Spleen (tissue), 11 donors: ENCODE measurements at regions not wholly inside any gene's neighbourhood (a gene's known extent, or its start where the extent isn't known, plus 50 kb on each side); places are given as distances from the start of the nearest gene placed in this dataset.

Experiments
- DNase-seq: peaks from one replicate; pipeline ENCODE4 v3.0.0-alpha.2; 2020
- H3K27ac ChIP-seq, 8 donors: fragments of 200-600 bp; sonication (generic) in 7 of 8; 1 replicate in 4 of 8; 2 replicates in 4 of 8; pipeline versions ENCODE4 v1.5.0 to v1.8.0; 2016 to 2021; ENCODE audit warnings: inconsistent platforms in 4 of 8, mild to moderate bottlenecking in 4 of 8, moderate library complexity in 1 of 8
- H3K27me3 ChIP-seq, 7 donors: fragments of 200-600 bp; sonication (generic) in 6 of 7; replicated peaks in 1 of 7; 1 replicate in 4 of 7; 2 replicates in 3 of 7; pipeline versions ENCODE4 v1.5.0 to v1.8.0; 2016 to 2021; ENCODE audit warnings: inconsistent platforms in 3 of 7, mild to moderate bottlenecking in 1 of 7
- H3K36me3 ChIP-seq, 6 donors: fragments of 200-600 bp; sonication (generic) in 5 of 6; 1 replicate in 4 of 6; 2 replicates in 2 of 6; pipeline versions ENCODE4 v1.5.0 to v1.8.0; 2016 to 2021; ENCODE audit warnings: inconsistent platforms in 2 of 6
- H3K4me1 ChIP-seq, 6 donors: fragments of 200-600 bp; sonication (generic) in 5 of 6; 1 replicate in 3 of 6; 2 replicates in 3 of 6; pipeline versions ENCODE4 v1.5.0 to v1.8.0; 2016 to 2021; ENCODE audit warnings: inconsistent platforms in 3 of 6
- H3K4me3 ChIP-seq, 8 donors: fragments of 200-600 bp; sonication (generic) in 7 of 8; 1 replicate in 4 of 8; 2 replicates in 4 of 8; pipeline versions ENCODE4 v1.5.0 to v1.8.0; 2016 to 2021; ENCODE audit warnings: inconsistent platforms in 4 of 8, mild to moderate bottlenecking in 4 of 8, moderate library complexity in 2 of 8
- H3K9me3 ChIP-seq, 8 donors: fragments of 200-600 bp; sonication (generic) in 7 of 8; 1 replicate in 4 of 8; 2 replicates in 4 of 8; pipeline versions ENCODE4 v1.5.0 to v1.8.0; 2016 to 2021; ENCODE audit warnings: inconsistent platforms in 4 of 8
- CTCF ChIP-seq, 11 experiments: fragments of 200-600 bp in 7 of 11; fragments of 450-650 bp in 4 of 11; sonication (generic) in 4 of 11; IDR thresholded peaks in 8 of 11; conservative IDR thresholded peaks in 3 of 11; 1 replicate in 7 of 11; 2 replicates in 4 of 11; pipeline versions ENCODE4 v1.4.0 to v1.8.0; 2016 to 2021; ENCODE audit warnings: antibody characterized with exemption in 11 of 11, inconsistent platforms in 4 of 11, mild to moderate bottlenecking in 1 of 11
- POLR2A ChIP-seq, 3 donors: fragments of 450-650 bp; IDR thresholded peaks; one replicate each; pipeline ENCODE4 v1.5.1; 2017; ENCODE audit warnings: antibody characterized with exemption in 3 of 3, mild to moderate bottlenecking in 1 of 3
- POLR2AphosphoS5 ChIP-seq, 3 donors: sonication (generic); formaldehyde crosslinking; IDR thresholded peaks; one replicate each; pipeline ENCODE4 v1.5.1; 2017; ENCODE audit warnings: antibody characterized with exemption in 3 of 3
- WGBS, 5 donors: extraction: QIAGEN DNeasy Blood & Tissue Kit in 3 of 5; methylation state at CpG; one replicate each; pipeline versions ENCODE4 v1.1.5 to v1.1.7; 2013 to 2018; 5-methylcytosine and 5-hydroxymethylcytosine counted together
- intact Hi-C: fragments of 100-400 bp; cut with DNase I; formaldehyde crosslinking; loops from one replicate; pipeline ENCODE4 v1.15.0; 2023; ENCODE audit warnings: low total_unique reads
- donor health status: healthy with polysubstance abuse.
- donor health status: DM: no; HTN: no; CAD: no; lungs with moderate emphysema.
- donor health status: DM: no; HTN: no; CAD: no.
- donor health status: Bipolar disorder and iron deficiency.
- donor health status: healthy.
- donor health status: DM: no; HTN: no; CAD: no.
- donor health status: DM: yes; HTN: yes; CAD: no.

GRCh38 chr3:107992976-107993684, 97.7 kb downstream of the CD47 start:
- H3K9me3 ChIP-seq, result no peaks in the 10 kb centered on the region
- H3K36me3 ChIP-seq, result no peaks in the 10 kb centered on the region
- H3K27me3 ChIP-seq, result no peaks in the 10 kb centered on the region
- no peak for TF ChIP-seq POLR2AphosphoS5 (IDR thresholded peaks at IDR 0.05)
- TF ChIP-seq CTCF (IDR thresholded peaks at IDR 0.05 in 8 of 11, conservative IDR thresholded peaks at IDR 0.05 in 3 of 11), result no peak
- no peak for TF ChIP-seq POLR2A (IDR thresholded peaks at IDR 0.05)
- no peak overlapping the region for H3K27ac ChIP-seq
- intact Hi-C loops, result no loop called here
- DNase-seq, result no peak
- H3K4me1 ChIP-seq, result peaks cover 0 to 20% (median 9%) of the 10 kb centered on the region in 6 donors
- 79 to 87% (median 82%) methylated on average over 9 of the region's 9 CpGs for WGBS, 5 donors
- H3K4me3 ChIP-seq, result no peak overlapping the region

GRCh38 chr3:107990926-107991325, 99.9 kb downstream of the CD47 start:
- 88 to 91% (median 90%) methylated on average over 5 of the region's 5 CpGs for WGBS, 5 donors
- intact Hi-C loops, result no loop called here

GRCh38 chr3:107990433-107990832, 100.4 kb downstream of the CD47 start:
- WGBS, 5 donors, result 91 to 97% (median 96%) methylated on average over 6 of the region's 6 CpGs
- H3K27me3 ChIP-seq, result no peaks in the 10 kb centered on the region
- no peaks in the 10 kb centered on the region for H3K36me3 ChIP-seq
- no peak overlapping the region for H3K27ac ChIP-seq
- H3K4me1 ChIP-seq, result peaks cover 5 to 46% (median 24%) of the 10 kb centered on the region in 6 donors
- no peak overlapping the region for H3K4me3 ChIP-seq
- intact Hi-C loops, result no loop called here
- TF ChIP-seq CTCF (IDR thresholded peaks at IDR 0.05 in 8 of 11, conservative IDR thresholded peaks at IDR 0.05 in 3 of 11), result no peak
- TF ChIP-seq POLR2A (IDR thresholded peaks at IDR 0.05), result no peak
- TF ChIP-seq POLR2AphosphoS5 (IDR thresholded peaks at IDR 0.05), result no peak
- H3K9me3 ChIP-seq, result no peaks in the 10 kb centered on the region
- no peak for DNase-seq

More at GRCh38 chr3:107990926-107991325, 99.9 kb downstream of the CD47 start:
- H3K36me3 ChIP-seq, result no peaks in the 10 kb centered on the region
- DNase-seq, result no peak
- peaks cover 5 to 42% (median 22%) of the 10 kb centered on the region in 6 donors for H3K4me1 ChIP-seq
- H3K9me3 ChIP-seq, result no peaks in the 10 kb centered on the region
- no peak overlapping the region for H3K4me3 ChIP-seq
- no peak for TF ChIP-seq POLR2A (IDR thresholded peaks at IDR 0.05)
- no peak for TF ChIP-seq CTCF (IDR thresholded peaks at IDR 0.05 in 8 of 11, conservative IDR thresholded peaks at IDR 0.05 in 3 of 11)
- no peak overlapping the region for H3K27ac ChIP-seq
- no peaks in the 10 kb centered on the region for H3K27me3 ChIP-seq

GRCh38 chr3:107989661-107990060, 101.2 kb downstream of the CD47 start:
- no peak for DNase-seq
- H3K27me3 ChIP-seq, result no peaks in the 10 kb centered on the region
- no peak overlapping the region for H3K27ac ChIP-seq
- WGBS, 5 donors, result 34 to 67% (median 60%) methylated on average over 4 of the region's 4 CpGs
- peaks cover 5 to 50% (median 27%) of the 10 kb centered on the region in 6 donors for H3K4me1 ChIP-seq
- no peak overlapping the region for H3K4me3 ChIP-seq
- TF ChIP-seq POLR2A (IDR thresholded peaks at IDR 0.05) (no peak), CTCF (IDR thresholded peaks at IDR 0.05 in 8 of 11, conservative IDR thresholded peaks at IDR 0.05 in 3 of 11) (no peak), POLR2AphosphoS5 (IDR thresholded peaks at IDR 0.05) (no peak)
- intact Hi-C loops, result no loop called here
- no peaks in the 10 kb centered on the region for H3K36me3 ChIP-seq
- no peaks in the 10 kb centered on the region for H3K9me3 ChIP-seq
